ENCODE measurements at regions not wholly inside any gene's neighbourhood (a gene's known extent, or its start where the extent isn't known, plus 50 kb on each side); places are given as distances from the start of the nearest gene placed in this dataset.

- TF ChIP-seq CTCF (IDR thresholded peaks at IDR 0.05; ENCODE audit: low read depth, low read length, missing input control) (no peak), SP1 (IDR thresholded peaks at IDR 0.05) (no peak), ZBTB33 (IDR thresholded peaks at IDR 0.05) (no peak), MAX (IDR thresholded peaks at IDR 0.05) (no peak), GABPA (IDR thresholded peaks at IDR 0.05 in 1 of 2, conservative IDR thresholded peaks at IDR 0.05 in 1 of 2) (no peak), FOXA1 (IDR thresholded peaks at IDR 0.05) (no peak), REST (IDR thresholded peaks at IDR 0.05) (no peak), FOXA2 (IDR thresholded peaks at IDR 0.05) (no peak), TAF1 (conservative IDR thresholded peaks at IDR 0.05) (no peak), JUND (IDR thresholded peaks at IDR 0.05) (no peak), ATF3 (IDR thresholded peaks at IDR 0.05) (no peak), YY1 (IDR thresholded peaks at IDR 0.05) (no peak), RAD21 (IDR thresholded peaks at IDR 0.05) (no peak), RXRA (IDR thresholded peaks at IDR 0.05) (no peak)
Observed at GRCh38 chr5:104295991-104296390, 733.4 kb upstream of the NUDT12 start.

Measured in liver (tissue), 3 donors.